Peyer's patch (tissue), 4 donors: ENCODE measurements at regions not wholly inside any gene's neighbourhood (a gene's known extent, or its start where the extent isn't known, plus 50 kb on each side); places are given as distances from the start of the nearest gene placed in this dataset.

Source experiments
- DNase-seq, 3 donors: peaks; one replicate each; pipeline ENCODE4 v3.0.0-alpha.2; 2017 to 2019
- H3K27ac ChIP-seq, 4 donors: fragments of 200-600 bp; sonication (generic); one replicate each; pipeline ENCODE4 v1.5.1; 2016 to 2019
- H3K27me3 ChIP-seq, 2 donors: fragments of 200-600 bp; sonication (generic); one replicate each; pipeline ENCODE4 v1.5.1; 2019
- H3K36me3 ChIP-seq, 3 donors: fragments of 200-600 bp; sonication (generic); one replicate each; pipeline ENCODE4 v1.5.1; 2016 to 2019
- H3K4me1 ChIP-seq, 4 donors: fragments of 200-600 bp; sonication (generic); one replicate each; pipeline ENCODE4 v1.5.1; 2016 to 2019
- H3K4me3 ChIP-seq, 4 donors: fragments of 200-600 bp; sonication (generic); 1 replicate in 3 of 4; 2 replicates in 1 of 4; pipeline ENCODE4 v1.5.1; 2016 to 2019; ENCODE audit warnings: mild to moderate bottlenecking in 1 of 4
- H3K9me3 ChIP-seq, 4 donors: fragments of 200-600 bp; sonication (generic); one replicate each; pipeline ENCODE4 v1.5.1; 2016 to 2019; ENCODE audit warnings: mild to moderate bottlenecking in 1 of 4
- CTCF ChIP-seq, 6 experiments: fragments of 450-650 bp in 4 of 6; fragments of 200-600 bp in 2 of 6; sonication (generic) in 1 of 6; IDR thresholded peaks; one replicate each; pipeline ENCODE4 v1.5.1; 2017 to 2019; ENCODE audit warnings: antibody characterized with exemption in 6 of 6, mild to moderate bottlenecking in 3 of 6, moderate library complexity in 1 of 6
- POLR2A ChIP-seq, 2 donors: fragments of 450-650 bp; IDR thresholded peaks; one replicate each; pipeline ENCODE4 v1.5.1; 2017; ENCODE audit warnings: antibody characterized with exemption in 2 of 2, mild to moderate bottlenecking in 2 of 2, moderate library complexity in 2 of 2

- H3K9me3 ChIP-seq = no peaks in the 10 kb centered on the region
- no peak for DNase-seq
- H3K4me1 ChIP-seq = peaks cover 0 to 13% (median 0%) of the 10 kb centered on the region in 4 donors
- no peaks in the 10 kb centered on the region for H3K36me3 ChIP-seq
- H3K4me3 ChIP-seq = no peak overlapping the region
- H3K27ac ChIP-seq = no peak overlapping the region
- no peaks in the 10 kb centered on the region for H3K27me3 ChIP-seq
- TF ChIP-seq POLR2A (IDR thresholded peaks at IDR 0.05) (no peak), CTCF (IDR thresholded peaks at IDR 0.05) (no peak)
Observed at GRCh38 chr18:62454527-62454926, 68.3 kb upstream of the ZCCHC2 start.

DNA sequence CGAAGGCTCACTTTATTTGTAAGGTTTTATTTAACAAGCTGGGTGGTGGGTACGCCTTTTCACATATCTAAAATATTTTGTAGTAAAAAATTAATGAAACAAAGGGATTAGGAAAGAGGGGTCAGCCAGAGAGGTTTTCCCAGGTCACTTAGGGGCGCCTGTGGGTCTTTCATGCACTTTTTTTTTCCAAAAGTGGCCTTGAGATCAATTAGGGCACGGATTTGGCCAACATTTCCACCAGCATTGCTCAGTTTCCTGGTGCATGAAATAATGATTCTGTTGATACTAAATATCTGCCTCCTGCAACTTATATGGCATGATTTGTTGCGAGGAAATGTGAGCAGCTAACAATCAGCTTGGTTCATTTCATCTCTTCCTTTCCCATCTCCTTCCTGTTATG lies 67.6 kb upstream of the ZCCHC2 start:
- TF ChIP-seq CTCF (IDR thresholded peaks at IDR 0.05) = no peak
- TF ChIP-seq POLR2A (IDR thresholded peaks at IDR 0.05) = no peak
- Histone ChIP-seq H3K27me3 (no peaks in the 10 kb centered on the region), H3K4me1 (peaks cover 0 to 13% (median 0%) of the 10 kb centered on the region in 4 donors), H3K36me3 (no peaks in the 10 kb centered on the region), H3K4me3 (no peak overlapping the region), H3K9me3 (no peaks in the 10 kb centered on the region), H3K27ac (no peak overlapping the region)
- DNase-seq = no peak

GRCh38 chr18:62457877-62458276 lies 64.9 kb upstream of the ZCCHC2 start:
- Histone ChIP-seq H3K27me3 (no peaks in the 10 kb centered on the region), H3K4me1 (no peaks in the 10 kb centered on the region), H3K4me3 (no peak overlapping the region), H3K36me3 (no peaks in the 10 kb centered on the region), H3K9me3 (no peaks in the 10 kb centered on the region), H3K27ac (no peak overlapping the region)
- TF ChIP-seq CTCF (IDR thresholded peaks at IDR 0.05) = peak in 1 of 6 experiments; percentile 3
- TF ChIP-seq POLR2A (IDR thresholded peaks at IDR 0.05) = no peak
- DNase-seq = no peak

GRCh38 chr18:62458346-62458745 lies 64.5 kb upstream of the ZCCHC2 start:
- Histone ChIP-seq H3K27me3 (no peaks in the 10 kb centered on the region), H3K36me3 (no peaks in the 10 kb centered on the region), H3K4me3 (no peak overlapping the region), H3K27ac (no peak overlapping the region), H3K4me1 (no peaks in the 10 kb centered on the region), H3K9me3 (no peaks in the 10 kb centered on the region)
- no peak for TF ChIP-seq POLR2A (IDR thresholded peaks at IDR 0.05)
- TF ChIP-seq CTCF (IDR thresholded peaks at IDR 0.05) = peak in 1 of 6 experiments; percentile 13
- no peak for DNase-seq

DNA sequence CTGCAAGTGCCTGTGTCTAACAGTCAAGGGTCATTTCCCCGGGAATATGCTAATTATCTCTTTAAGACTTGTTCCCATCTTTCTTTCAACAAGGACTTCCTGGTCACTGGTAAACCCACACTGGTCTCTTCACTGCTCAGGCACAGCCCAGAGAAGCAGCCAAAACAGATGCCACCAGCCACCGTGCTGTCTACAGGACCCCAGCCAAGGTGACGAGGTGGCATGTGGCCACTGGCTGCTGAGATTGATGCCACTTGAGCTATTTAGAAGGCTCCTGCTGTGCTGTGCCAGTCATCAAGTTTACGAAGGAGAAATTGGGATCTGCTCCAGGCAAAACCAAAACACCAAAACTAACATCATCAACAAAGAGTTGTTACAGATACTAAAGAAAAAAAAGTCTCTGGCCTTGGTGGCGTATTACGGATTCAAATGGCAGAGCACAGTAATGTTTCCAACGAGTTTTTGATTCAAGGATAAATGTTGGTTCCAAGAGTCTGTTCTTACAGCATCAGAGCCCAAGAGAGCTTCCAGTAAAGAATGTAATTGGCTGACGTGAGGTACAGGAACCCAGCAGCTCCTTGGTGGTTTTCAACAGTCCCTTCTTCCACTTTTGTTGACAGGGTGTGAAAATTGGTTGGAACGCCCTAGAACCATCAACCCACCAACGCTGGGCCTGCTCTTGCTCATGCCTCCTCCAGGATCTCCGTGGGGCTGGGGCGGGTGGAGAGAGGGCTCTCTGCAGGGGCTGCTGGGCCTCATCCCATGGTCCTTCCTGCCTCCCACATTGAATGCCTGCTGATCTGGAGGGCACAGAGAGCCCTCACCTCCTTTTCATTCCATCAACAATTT lies 63.7 kb upstream of the ZCCHC2 start:
- Histone ChIP-seq H3K4me1 (no peaks in the 10 kb centered on the region), H3K27me3 (no peaks in the 10 kb centered on the region), H3K9me3 (no peaks in the 10 kb centered on the region), H3K27ac (no peak overlapping the region), H3K4me3 (no peak overlapping the region), H3K36me3 (no peaks in the 10 kb centered on the region)
- TF ChIP-seq POLR2A (IDR thresholded peaks at IDR 0.05) (no peak), CTCF (IDR thresholded peaks at IDR 0.05) (no peak)
- DNase-seq = no peak
